GM12878 (cell line): ENCODE measurements at regions not wholly inside any gene's neighbourhood (a gene's known extent, or its start where the extent isn't known, plus 50 kb on each side); places are given as distances from the start of the nearest gene placed in this dataset.

ENCODE experiments used
- CBFB ChIP-seq: IDR thresholded peaks from 2 replicates; pipeline ENCODE4 v1.6.1; 2016; ENCODE audit warnings: antibody characterized with exemption, low read depth
- CHD4 ChIP-seq: fragments of 200-600 bp; sonication (generic); IDR thresholded peaks from 2 replicates; pipeline ENCODE4 v1.6.1; 2016; ENCODE audit warnings: mild to moderate bottlenecking
- CREB1 ChIP-seq: IDR thresholded peaks from 2 replicates; pipeline ENCODE4 v1.6.1; 2012; ENCODE audit warnings: low read depth, mild to moderate bottlenecking, inconsistent platforms
- DPF2 ChIP-seq: fragments of 450-650 bp; IDR thresholded peaks from 2 replicates; pipeline ENCODE4 v1.6.1; 2017; ENCODE audit warnings: mild to moderate bottlenecking
- KLF5 ChIP-seq: fragments of 450-650 bp; IDR thresholded peaks from 2 replicates; pipeline ENCODE4 v1.6.1; 2014; ENCODE audit warnings: mild to moderate bottlenecking; ENCODE audit not compliant: partially characterized antibody
- NFXL1 ChIP-seq: fragments of 450-650 bp; IDR thresholded peaks from 2 replicates; pipeline ENCODE4 v1.6.1; 2017; ENCODE audit warnings: antibody characterized with exemption, mild to moderate bottlenecking, borderline replicate concordance
- RAD51 ChIP-seq: fragments of 450-650 bp; IDR thresholded peaks from 2 replicates; pipeline ENCODE4 v1.6.1; 2016; ENCODE audit warnings: moderate library complexity, mild to moderate bottlenecking, inconsistent platforms
- RELA ChIP-seq: fragments of 450-650 bp; IDR thresholded peaks from 2 replicates; pipeline ENCODE4 v1.8.0; 2014; ENCODE audit warnings: borderline replicate concordance; ENCODE audit not compliant: partially characterized antibody
- ZNF384 ChIP-seq: IDR thresholded peaks from 2 replicates; pipeline ENCODE4 v1.6.1; 2012; ENCODE audit warnings: low read depth, mild to moderate bottlenecking, low read length, improper control_type of control experiment, borderline replicate concordance
- TF ChIP-seq, protein P1 (sequence below): IDR thresholded peaks from 2 replicates; pipeline ENCODE4 v1.6.1; 2012; ENCODE audit warnings: improper control_type of control experiment, low read depth, low read length; ENCODE audit not compliant: insufficient replicate concordance
- TF ChIP-seq, protein P2 (sequence below): fragments of 450-650 bp; IDR thresholded peaks from 2 replicates; pipeline ENCODE4 v1.6.1; 2018; ENCODE audit warnings: mild to moderate bottlenecking, low read depth, moderate library complexity; ENCODE audit not compliant: partially characterized antibody
- TF ChIP-seq, protein P3 (sequence below): IDR thresholded peaks from 2 replicates; pipeline ENCODE4 v1.6.1; 2012; ENCODE audit warnings: low read depth, low read length, improper control_type of control experiment
- TF ChIP-seq, protein P4 (sequence below): fragments of 450-650 bp; IDR thresholded peaks from 2 replicates; pipeline ENCODE4 v1.6.1; 2014; ENCODE audit warnings: mild to moderate bottlenecking
- TF ChIP-seq, protein P5 (sequence below): IDR thresholded peaks from 2 replicates; pipeline ENCODE4 v1.6.1; 2011; ENCODE audit warnings: borderline replicate concordance, low read depth, mild to moderate bottlenecking, moderate library complexity, mixed read lengths, low read length; ENCODE audit not compliant: insufficient read depth; ENCODE audit errors: extremely low read length
- TF ChIP-seq, protein P6 (sequence below): fragments of 450-650 bp; IDR thresholded peaks from 2 replicates; pipeline ENCODE4 v1.6.1; 2016; ENCODE audit warnings: mild to moderate bottlenecking

DNA sequence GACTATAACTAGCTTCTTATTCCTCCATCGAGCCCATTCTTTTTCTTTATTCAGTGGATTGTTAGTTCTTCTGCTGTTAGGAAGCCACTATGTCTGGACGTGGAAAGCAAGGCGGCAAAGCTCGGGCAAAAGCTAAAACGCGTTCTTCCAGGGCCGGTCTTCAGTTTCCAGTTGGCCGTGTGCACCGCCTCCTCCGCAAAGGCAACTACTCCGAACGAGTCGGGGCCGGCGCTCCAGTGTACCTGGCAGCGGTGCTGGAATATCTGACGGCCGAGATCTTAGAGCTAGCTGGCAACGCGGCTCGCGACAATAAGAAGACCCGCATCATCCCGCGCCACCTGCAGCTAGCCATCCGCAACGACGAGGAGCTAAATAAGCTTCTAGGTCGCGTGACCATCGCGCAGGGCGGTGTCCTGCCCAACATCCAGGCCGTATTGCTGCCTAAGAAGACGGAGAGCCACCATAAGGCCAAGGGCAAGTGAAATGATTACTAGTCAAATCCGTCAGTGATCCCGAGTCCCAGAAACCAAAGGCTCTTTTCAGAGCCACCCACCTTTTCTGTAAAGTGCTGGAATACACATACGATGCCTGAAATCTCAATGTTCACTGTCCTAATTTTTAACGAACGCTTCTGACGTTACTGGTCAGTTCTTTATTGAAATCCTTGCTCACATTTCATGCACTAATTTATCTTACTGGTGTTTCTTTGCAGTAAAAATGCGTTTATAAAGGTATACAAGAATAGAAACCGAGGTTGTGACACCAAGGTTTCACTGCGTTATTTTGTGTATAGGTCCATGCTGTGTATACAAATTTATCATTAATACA is 129.9 kb downstream of the HFE start (continued):
- TF ChIP-seq, protein P1, sequence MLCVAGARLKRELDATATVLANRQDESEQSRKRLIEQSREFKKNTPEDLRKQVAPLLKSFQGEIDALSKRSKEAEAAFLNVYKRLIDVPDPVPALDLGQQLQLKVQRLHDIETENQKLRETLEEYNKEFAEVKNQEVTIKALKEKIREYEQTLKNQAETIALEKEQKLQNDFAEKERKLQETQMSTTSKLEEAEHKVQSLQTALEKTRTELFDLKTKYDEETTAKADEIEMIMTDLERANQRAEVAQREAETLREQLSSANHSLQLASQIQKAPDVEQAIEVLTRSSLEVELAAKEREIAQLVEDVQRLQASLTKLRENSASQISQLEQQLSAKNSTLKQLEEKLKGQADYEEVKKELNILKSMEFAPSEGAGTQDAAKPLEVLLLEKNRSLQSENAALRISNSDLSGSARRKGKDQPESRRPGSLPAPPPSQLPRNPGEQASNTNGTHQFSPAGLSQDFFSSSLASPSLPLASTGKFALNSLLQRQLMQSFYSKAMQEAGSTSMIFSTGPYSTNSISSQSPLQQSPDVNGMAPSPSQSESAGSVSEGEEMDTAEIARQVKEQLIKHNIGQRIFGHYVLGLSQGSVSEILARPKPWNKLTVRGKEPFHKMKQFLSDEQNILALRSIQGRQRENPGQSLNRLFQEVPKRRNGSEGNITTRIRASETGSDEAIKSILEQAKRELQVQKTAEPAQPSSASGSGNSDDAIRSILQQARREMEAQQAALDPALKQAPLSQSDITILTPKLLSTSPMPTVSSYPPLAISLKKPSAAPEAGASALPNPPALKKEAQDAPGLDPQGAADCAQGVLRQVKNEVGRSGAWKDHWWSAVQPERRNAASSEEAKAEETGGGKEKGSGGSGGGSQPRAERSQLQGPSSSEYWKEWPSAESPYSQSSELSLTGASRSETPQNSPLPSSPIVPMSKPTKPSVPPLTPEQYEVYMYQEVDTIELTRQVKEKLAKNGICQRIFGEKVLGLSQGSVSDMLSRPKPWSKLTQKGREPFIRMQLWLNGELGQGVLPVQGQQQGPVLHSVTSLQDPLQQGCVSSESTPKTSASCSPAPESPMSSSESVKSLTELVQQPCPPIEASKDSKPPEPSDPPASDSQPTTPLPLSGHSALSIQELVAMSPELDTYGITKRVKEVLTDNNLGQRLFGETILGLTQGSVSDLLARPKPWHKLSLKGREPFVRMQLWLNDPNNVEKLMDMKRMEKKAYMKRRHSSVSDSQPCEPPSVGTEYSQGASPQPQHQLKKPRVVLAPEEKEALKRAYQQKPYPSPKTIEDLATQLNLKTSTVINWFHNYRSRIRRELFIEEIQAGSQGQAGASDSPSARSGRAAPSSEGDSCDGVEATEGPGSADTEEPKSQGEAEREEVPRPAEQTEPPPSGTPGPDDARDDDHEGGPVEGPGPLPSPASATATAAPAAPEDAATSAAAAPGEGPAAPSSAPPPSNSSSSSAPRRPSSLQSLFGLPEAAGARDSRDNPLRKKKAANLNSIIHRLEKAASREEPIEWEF = no peak
- TF ChIP-seq CBFB (no peak; the same call in none of the 2 replicates), CREB1 (peak; percentile 9), KLF5 (peak; percentile 10), RAD51 (peak; percentile 27; the same call in 1 of the 2 replicates), NFXL1 (peak; percentile 98), RELA (no peak), ZNF384 (no peak), DPF2 (0 out of 2 replicates have a peak, but pooled peaks have one; percentile 18), CHD4 (no peak)
- TF ChIP-seq, protein P2, sequence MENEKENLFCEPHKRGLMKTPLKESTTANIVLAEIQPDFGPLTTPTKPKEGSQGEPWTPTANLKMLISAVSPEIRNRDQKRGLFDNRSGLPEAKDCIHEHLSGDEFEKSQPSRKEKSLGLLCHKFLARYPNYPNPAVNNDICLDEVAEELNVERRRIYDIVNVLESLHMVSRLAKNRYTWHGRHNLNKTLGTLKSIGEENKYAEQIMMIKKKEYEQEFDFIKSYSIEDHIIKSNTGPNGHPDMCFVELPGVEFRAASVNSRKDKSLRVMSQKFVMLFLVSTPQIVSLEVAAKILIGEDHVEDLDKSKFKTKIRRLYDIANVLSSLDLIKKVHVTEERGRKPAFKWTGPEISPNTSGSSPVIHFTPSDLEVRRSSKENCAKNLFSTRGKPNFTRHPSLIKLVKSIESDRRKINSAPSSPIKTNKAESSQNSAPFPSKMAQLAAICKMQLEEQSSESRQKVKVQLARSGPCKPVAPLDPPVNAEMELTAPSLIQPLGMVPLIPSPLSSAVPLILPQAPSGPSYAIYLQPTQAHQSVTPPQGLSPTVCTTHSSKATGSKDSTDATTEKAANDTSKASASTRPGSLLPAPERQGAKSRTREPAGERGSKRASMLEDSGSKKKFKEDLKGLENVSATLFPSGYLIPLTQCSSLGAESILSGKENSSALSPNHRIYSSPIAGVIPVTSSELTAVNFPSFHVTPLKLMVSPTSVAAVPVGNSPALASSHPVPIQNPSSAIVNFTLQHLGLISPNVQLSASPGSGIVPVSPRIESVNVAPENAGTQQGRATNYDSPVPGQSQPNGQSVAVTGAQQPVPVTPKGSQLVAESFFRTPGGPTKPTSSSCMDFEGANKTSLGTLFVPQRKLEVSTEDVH = peak; percentile 22
- TF ChIP-seq, protein P3, sequence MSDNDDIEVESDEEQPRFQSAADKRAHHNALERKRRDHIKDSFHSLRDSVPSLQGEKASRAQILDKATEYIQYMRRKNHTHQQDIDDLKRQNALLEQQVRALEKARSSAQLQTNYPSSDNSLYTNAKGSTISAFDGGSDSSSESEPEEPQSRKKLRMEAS = peak; percentile 33; the same call in 1 of the 2 replicates
- TF ChIP-seq, protein P4, sequence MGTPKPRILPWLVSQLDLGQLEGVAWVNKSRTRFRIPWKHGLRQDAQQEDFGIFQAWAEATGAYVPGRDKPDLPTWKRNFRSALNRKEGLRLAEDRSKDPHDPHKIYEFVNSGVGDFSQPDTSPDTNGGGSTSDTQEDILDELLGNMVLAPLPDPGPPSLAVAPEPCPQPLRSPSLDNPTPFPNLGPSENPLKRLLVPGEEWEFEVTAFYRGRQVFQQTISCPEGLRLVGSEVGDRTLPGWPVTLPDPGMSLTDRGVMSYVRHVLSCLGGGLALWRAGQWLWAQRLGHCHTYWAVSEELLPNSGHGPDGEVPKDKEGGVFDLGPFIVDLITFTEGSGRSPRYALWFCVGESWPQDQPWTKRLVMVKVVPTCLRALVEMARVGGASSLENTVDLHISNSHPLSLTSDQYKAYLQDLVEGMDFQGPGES = no peak; the same call in 1 of the 2 replicates
- TF ChIP-seq, protein P5, sequence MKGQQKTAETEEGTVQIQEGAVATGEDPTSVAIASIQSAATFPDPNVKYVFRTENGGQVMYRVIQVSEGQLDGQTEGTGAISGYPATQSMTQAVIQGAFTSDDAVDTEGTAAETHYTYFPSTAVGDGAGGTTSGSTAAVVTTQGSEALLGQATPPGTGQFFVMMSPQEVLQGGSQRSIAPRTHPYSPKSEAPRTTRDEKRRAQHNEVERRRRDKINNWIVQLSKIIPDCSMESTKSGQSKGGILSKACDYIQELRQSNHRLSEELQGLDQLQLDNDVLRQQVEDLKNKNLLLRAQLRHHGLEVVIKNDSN = peak; percentile 38
- TF ChIP-seq, protein P6, sequence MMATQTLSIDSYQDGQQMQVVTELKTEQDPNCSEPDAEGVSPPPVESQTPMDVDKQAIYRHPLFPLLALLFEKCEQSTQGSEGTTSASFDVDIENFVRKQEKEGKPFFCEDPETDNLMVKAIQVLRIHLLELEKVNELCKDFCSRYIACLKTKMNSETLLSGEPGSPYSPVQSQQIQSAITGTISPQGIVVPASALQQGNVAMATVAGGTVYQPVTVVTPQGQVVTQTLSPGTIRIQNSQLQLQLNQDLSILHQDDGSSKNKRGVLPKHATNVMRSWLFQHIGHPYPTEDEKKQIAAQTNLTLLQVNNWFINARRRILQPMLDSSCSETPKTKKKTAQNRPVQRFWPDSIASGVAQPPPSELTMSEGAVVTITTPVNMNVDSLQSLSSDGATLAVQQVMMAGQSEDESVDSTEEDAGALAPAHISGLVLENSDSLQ = 0 out of 2 replicates have a peak, but pooled peaks have one; percentile 0
